CD4-positive, alpha-beta T cell treated with Interferon alpha-2 for 1 hour (primary cell): ENCODE measurements at regions not wholly inside any gene's neighbourhood (a gene's known extent, or its start where the extent isn't known, plus 50 kb on each side); places are given as distances from the start of the nearest gene placed in this dataset.

ENCODE experiments used
- DNase-seq, 2 donors: peaks; one replicate each; pipeline ENCODE4 v3.0.0-alpha.2; 2020 to 2022

DNA sequence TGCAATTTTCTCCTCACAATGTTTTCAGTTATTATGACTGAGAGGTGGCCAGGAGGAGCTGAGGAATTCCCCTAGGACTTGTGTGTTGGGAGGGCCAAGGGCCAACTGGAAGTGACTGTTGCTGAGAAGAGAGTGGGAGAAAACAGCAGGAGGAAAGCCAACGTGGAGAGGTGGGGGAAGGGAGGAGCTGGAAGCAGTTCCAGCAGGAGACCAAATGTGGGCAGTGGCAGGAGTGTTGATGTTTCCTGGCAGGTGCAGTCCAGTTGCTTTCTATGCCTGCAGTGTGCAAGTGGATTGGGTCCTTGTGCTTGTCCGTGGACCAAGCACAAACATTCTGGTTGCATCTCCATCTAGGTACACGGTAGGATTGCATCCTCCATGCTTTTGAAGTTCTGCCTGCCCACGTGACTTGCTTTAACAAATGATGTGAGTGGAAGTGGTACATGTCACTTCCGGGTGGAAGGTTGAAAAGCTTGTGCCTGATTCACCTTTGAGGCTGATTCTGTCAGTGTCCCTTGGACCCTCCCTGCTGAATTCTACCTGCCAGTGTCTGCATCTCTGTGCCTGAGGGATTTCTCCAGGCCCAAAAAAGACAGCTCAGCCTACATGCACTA is 54.7 kb upstream of the CRHR1 start:
- no peak for DNase-seq

DNA sequence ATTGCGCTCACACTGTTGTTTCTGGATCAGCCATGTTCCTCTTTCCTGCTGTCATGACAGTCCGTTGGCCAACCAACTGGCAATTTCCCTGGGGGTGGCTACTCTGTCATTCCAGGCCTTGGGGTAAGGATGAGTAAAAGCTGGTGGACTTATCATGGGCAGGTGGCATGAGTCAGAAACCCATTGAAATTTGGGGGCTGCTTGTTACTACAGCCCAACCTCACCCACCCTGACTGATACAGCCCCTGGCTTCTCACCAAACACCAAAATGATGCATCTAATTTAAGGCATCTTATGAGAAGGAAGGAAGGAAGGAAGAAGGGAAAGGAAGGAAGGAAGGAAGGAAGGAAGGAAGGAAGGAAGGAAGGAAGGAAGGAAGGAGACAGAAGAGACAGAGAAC is 53.9 kb upstream of the CRHR1 start:
- DNase-seq, result no peak

DNA sequence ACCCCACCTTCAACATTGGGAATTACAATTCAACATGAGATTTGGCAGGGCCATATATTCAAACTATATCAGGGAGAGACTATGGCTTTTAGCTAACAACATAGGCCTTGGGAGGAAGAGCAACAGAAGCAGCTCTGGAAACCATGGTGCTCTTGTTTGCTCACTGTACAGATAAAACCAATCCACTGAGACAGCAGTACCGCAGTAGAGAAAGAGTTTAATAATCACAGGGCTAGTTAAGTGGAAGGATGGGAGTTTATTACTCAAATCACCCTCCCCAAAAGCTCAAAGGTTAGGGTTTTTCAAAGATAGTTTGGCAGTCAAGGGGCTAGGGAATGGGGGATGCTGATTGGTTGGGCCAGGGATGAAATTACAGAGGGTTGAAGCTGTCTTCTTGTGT is 52.7 kb upstream of the CRHR1 start:
- no peak for DNase-seq

DNA sequence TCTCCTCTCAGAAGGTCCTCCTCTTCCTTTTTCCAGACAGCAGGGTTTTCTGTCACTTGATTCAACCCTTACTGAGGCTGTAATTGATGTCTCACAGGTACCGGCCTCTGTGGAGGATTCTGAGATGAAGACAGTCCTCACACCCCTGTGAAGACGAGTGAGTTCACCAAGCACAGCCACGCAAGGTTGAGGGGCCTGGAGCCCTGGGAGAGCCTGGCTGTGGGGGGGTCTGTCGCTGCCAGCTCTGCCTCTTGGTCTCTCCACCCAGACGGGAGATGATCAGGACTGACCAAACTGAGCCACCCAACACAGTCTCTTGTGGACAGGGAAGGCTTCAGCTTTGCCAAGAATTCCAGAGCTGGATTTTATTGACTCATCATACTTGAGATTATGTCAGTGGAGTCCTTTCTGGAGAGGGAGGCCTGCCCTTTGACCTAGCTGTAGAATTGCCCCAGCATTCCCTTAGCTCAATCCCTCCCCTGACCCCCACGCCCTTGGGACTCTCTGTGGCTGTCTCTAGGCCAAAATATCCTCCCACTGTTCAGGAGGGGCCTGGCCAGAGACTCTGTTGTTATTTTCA is 51.1 kb upstream of the CRHR1 start:
- DNase-seq, result no peak

DNA sequence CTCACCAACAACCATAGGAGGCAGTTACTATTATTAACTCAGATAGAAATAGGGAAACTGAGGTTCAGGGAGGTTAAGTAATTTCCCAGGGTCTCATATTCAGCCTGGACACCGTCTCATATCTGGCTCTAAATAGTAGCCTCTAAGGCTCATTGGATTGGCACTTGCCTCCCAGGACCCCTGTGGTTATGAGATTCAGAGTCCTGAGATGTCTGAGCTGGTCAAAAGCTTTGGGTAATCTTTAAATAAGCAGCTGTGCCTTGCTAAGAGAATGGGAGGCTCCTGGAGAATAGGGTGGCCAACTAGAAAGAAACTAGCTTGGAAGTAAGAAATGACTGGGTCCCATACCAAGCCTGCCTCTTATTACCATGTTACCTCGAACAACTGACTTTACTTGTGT is 50.3 kb upstream of the CRHR1 start:
- DNase-seq, result no peak
